HuH-7 (cell line): ENCODE measurements at regions not wholly inside any gene's neighbourhood (a gene's known extent, or its start where the extent isn't known, plus 50 kb on each side); places are given as distances from the start of the nearest gene placed in this dataset.

Experiments
- DNase-seq: peaks from one replicate; pipeline ENCODE4 v3.0.0; 2011; ENCODE audit warnings: low spot score

DNA sequence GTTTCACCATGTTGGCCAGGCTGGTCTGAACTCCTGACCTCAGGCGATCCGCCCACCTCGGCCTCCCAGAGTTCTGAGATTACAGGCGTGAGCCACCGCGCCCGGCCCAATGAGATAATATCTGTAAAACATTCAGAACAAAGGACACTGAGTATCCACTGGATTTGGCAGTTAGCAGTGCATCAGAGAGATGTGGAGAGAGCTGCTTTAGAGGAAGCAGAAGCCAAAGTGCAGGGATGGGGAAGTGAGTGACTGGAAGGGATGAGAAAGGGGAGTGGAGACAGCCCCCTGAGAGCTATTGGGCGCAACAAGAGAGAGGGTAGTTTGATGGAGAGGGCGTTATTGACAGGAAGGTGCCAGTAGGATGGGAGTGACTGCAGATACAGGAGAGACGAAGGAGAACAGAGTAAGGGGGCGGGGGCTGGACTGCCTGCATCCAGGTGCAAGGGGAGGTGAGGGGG, 157.5 kb upstream of the SHB start:
- DNase-seq = no peak

DNA sequence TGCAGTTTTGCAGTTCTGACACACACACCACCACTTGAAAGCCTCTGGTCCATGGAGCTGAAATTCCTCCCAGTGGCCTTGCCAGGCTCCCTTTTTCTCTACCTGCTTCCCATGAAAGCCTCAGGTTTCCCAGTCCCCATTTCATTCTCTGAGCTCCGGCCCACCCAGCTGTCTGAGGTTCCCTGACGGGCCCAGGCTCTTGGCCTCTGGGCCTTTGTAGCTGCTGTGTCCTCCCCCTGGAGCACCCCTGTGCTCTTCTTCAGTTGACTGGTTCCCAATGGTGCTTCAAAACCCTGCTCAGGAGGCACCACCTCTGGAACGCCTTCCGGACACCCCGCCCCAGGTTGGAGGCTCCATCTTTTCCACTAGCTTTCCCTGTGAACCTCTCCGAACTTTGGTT, 155.9 kb upstream of the SHB start:
- no peak for DNase-seq

DNA sequence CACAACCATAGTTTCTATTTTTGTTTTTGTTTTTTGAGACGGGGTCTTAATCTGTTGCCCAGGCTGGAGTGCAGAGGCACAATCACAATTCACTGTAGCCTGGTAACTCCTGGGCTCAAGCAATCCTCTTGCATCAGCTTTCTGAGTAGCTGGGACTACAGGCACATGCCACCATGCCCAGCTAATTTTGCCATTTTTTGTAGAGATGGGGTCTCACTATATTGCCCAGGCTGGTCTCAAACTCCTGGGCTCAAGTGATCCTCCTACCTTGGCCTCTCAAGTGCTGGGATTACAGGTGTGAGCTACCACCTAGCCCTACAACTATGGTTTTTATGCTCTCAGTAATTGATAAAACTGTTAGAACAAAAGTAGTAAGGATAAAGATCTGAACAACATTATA, 147.5 kb upstream of the SHB start:
- DNase-seq = no peak

DNA sequence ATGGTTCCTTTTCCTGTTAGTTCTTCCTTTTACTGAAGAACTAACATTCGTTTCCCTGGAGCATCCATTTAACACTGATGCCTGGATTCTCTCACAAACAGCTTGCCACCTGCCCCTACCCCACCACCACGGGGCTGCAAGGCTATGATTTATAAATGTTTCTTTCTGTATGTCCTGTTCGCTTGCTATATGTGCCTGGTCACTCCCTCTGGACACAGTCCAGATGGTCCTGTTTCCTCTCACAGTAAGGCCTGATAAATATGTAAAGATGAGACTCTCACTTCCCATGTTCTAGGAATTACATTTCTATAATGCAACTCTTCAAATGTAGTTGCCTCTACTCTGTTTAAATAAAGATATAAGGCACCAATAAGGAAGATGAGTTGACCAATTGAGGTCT, 146.4 kb upstream of the SHB start:
- no peak for DNase-seq

DNA sequence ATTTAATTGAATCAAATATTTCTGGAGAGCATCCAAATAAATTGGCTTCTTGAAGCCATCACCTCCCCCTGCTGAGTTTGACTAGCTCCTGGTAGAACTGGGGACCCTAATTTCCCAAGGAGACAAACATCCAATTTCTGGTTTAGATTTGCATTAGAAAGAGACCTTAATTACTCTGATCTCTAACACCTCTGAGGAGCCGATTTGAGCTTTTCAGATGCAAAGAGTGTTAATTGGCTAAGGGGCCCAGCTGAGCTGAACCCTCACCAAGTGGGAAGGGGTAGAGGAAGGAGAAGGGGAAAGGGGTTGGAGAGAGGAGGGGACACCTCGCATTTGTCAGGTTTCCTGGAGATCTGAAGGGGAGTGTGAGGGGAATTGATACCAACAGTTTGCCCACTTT, 145.4 kb upstream of the SHB start:
- DNase-seq = no peak

DNA sequence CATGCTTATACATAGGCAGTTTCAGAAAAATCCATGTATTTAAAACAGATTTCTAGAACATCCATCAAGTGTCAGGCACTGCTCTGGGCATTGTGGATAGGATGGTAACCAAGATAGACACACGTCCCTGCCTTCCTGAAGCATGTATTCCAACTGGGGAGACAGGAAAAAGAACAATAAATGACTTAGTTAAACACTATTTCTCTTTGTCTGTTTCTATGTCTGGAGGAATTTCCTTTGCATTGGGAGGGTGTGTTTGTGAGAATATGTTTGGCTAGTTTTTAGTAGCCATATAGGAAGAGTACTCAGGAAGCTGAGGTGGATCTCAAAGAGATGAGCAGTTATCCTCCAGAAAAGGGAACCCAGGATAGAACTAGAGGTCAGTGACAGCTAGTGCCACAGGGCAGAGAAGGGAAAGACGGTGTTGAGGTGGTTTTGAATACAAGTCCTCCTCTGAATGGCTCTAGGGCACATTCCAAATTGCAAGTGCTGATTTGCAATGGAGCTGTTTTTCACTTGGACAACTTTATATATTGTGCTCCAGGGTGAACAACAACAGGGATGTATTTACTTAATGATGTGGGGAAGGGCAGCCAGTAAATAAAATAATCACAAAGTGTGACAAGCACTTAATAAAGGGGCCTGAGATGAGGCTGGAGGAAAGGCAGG, 144.7 kb upstream of the SHB start:
- no peak for DNase-seq

DNA sequence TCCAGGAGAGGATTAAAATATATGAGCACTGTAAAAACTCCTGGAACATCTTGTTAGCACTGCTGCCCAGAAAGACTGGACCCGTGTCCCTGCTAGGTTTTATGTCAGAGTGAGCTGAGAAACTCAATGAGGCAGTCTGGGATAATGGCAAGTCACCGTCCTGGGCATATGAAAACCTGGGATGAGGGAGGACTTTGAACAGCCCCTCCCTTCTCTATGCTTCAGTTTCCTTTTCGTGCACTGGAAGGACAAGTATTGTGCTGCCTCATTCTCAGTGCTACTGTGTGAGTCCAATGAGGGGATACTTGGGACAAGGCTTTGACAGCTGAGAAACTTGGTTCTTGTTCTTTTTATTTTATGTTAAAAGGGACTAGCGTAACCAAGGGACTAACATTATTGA, 143.0 kb upstream of the SHB start:
- DNase-seq = no peak

DNA sequence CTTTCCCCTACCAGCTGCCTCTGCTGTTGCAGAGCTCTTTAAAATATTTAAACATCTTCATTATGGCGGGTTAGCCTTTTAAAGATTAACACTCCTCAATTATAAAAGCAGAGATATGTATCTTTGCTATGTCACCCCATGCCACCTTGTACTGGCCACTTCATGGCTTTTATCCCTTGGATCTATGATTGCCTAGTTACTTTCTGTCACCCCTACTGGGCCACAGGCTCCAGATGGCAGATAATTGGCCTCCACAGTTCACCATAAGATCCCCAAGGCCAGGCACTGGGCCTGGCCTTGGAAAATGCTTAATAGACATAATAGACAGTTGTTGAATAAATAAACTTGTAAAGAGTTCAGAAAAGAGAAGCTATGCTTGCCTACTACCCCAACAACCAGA, 142.0 kb upstream of the SHB start:
- no peak for DNase-seq

DNA sequence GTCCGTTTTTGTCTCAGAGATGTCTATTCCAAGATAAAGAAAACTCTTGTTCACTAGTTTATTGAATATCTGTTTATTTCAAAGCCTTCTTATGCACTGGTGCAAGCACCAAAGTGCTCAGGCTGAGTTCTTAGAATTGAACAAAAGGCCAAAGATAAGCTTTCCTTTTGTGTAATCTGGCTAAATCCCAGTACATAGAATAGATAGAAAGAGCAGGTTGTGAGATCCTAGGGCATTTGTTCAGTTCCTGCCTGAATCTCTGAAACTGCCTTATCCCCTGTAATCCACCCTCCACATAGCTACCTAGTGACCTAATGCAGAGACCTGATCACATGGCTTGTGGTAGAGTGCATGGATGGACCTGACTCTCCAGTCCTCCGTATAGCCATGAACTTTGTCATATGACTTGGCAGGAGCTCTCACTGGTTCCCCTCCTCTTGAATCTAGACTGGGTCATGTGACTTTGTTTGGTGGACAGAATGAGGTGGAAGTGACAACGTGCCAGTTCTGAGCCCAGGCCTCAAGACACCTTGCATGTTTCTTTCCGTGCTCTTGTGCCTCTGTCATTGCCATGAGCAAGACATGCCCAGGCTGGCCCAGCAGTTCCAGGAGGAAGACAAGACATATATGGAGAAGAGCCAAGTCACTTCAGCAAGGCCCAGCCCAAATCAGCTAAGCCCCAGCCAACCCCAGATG, 139.3 kb upstream of the SHB start:
- no peak for DNase-seq

DNA sequence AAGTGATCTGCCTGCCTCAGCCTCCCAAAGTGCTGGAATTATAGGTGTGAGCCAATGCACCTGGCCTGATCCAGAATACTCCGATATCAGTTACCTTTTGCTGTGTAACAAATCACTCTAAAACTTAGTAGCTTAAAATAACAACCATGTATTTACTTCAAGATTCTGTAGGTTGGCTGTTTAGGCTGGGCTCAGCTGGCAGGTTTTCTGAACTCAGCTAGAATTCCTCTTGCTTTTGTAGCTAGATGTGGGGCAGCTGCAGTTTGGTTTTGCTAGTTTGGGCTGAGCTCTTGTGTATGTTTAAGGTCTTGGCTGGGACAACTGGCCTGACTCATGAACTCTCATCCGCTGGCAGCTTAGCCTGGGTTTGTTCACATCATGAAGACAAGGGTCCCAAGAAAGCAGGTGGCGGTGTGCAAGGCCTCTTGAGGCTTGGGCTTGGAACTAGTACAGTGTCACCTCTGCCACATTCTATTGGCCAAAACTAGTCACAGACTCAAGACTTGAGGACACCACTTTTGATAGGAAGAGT, 138.3 kb upstream of the SHB start:
- no peak for DNase-seq

DNA sequence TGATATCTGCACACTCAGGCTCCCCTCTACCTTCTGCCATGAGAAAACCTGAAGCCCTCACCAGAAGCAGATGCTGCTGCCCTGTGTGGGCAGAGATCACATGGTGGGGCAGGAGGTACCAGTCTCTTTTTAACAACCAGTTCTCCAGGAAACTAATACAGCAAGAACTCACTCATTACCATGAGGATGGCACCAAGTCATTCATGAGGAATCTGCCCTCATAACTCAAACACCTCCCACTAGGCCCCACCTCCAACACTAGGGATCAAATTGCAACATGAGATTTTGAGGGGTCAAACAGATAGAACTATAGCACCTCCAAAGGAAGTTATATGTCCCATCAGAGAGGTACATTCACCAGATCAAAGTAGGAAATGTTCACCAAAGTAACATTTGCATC, 136.3 kb upstream of the SHB start:
- no peak for DNase-seq

DNA sequence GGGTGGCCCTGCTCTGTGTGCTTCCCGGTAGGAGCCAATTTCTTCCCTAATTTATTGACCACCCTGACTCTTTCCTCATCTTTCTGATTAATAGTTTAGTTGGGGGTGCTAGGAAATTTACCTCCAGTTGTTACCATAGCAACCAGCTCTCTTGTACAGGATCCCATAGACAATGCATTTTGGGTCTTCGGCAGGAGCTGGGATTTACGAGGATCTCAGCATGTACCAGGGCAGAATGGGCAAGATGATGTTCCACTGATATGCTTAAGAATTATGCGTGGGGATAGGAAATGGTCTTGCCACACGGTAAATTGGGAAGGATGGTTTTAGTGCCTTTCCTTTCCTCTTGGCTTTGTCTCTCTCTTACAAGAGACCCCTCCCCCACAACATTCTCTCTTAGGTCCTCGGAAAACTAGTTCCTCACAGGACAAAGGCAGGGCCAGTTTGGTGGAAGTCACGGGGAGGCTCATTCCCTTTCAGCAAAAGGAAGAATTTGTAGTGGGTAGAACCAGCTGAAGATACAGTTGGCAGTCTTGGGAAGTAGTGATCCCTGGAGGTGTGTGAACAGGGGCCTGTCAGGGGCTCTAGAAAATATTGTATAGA, 133.4 kb upstream of the SHB start:
- DNase-seq = no peak

DNA sequence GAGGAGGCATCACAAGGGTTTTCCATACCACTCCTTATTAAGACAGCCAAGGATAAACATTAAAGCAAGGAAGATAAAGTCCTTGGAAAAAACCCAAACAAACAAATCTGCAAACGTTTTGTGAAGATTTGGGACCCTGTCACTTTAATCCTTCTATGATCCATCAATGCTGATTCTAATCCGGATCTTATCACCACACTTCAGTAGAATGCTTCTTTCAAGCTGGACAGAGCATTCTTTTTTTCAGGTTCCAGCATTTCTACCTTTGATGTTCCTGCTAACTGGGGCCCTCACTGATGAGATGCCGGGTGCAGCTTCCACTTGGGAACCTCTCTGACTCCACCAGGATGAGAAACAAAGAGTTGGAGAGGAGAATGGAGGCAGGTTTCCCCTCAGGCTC, 132.8 kb upstream of the SHB start:
- DNase-seq = no peak

DNA sequence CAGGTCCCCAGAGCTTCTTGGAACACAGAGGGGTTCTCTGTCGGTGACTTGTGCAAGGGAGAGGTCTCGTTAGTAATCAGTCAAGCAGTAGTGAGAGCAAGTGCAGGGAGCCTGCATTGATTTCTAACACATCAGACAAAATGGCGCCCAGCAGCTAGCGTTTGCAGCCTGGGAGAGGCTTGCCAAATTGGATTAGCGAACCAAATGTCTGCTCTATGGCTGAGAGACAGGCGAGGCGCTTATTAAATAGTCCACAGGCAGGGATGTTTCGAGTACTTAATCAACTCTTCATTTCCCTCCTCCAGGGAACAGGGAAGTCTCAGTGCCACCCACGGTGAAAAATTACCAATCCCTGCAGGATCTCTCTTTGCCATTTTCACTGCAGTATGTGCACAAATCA, 131.4 kb upstream of the SHB start:
- DNase-seq = no peak

DNA sequence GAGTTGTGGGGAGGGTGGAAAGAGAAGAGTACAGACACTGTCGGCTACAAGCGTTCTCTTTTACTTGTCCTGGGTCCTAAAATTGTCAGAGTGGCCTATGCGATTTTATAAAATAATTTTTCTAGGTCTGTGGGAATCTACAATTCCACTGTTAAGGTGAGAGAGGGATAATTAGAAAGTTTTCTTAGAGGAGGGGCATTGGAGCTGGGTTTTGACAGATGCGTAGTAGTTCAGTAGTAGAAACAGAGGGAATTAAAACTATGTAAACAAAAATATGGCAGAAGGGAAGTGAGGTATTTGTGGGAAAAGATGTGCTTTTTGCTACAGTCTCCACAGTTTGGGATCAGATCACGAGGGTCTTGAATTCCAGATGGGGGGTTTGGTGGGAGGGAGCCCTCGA, 129.1 kb upstream of the SHB start:
- no peak for DNase-seq

DNA sequence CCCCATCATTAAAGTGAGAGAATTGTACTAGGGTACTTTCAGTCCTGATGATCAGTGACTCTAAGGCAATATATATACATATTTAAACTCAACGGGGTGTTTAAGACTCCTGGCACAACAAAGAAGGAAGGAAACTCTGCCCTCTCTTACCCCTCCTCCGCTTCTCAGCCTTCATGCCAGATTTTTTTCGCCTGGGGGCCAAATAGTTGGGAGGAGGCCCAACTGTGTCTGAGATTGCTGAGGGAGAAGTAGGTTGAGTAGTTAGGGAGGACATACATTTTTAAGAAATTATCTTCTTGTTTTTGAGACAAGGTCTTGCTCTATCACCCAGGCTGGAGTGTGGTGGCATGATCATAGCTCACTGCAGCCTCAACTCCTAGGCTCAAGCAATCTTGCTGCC, 127.7 kb upstream of the SHB start:
- no peak for DNase-seq

DNA sequence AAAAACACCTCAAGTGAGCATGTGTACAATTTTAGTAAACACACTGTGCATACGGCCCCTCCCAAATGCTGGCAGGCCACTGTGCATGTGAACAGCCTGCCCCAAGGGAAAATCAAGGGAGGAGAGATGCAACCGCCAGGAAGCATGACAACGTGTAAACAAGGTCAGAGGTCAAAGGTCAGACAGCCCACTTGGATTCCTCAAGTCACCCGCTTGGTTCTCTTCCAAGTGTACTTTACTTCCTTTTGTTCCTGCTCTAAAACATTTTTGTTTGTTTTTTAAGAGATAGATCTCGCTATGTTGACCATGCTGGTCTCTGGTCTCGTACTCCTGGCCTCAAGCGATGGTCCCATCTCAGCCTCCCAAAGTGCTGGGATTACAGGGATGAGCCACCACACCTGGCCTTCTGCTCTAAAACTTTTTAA, 126.7 kb upstream of the SHB start:
- DNase-seq = no peak

DNA sequence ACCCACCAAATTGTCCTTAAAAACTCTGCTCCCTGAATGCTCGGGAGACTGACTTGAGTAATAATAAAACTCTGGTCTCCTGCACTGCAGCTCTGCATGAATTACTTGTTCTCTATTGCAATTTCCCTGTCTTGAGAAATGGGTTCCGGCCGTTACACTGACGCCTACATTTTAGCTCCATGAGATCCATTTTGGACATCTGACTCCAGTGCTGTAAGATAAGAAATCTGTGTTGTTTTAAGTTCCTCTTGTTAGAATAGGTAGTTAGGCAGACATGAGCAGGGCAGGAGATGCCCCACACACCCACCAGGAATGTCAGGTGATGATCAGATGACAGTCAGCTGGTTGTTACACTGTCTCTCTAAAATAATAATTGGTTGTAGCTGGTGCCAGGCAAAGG, 125.8 kb upstream of the SHB start:
- no peak for DNase-seq

DNA sequence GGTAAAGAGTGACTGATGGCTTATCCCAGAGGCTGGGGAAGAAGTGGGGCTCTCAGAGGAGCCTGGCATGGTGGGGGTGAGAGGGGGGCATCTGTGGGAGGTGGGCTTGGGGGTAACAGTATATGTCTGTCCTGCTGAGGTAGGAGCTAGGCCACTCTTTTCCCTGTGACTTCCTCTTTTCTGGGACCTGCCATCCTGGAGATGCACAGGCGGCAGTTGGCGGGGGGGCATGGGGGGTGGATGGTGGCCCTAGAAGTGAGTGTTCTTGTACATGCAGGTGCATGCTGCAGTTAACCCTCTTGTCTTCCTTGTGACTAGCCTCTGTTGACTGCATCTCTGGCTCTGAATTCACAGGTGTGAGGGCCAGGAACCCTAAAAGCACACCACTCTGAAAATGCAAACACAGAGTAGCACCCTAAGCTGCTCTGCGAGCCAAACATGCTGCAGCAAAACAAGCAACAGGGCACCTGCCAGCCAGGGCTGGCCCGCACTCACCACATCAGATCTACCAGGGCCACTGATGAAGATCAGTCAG, 123.8 kb upstream of the SHB start:
- DNase-seq = no peak

DNA sequence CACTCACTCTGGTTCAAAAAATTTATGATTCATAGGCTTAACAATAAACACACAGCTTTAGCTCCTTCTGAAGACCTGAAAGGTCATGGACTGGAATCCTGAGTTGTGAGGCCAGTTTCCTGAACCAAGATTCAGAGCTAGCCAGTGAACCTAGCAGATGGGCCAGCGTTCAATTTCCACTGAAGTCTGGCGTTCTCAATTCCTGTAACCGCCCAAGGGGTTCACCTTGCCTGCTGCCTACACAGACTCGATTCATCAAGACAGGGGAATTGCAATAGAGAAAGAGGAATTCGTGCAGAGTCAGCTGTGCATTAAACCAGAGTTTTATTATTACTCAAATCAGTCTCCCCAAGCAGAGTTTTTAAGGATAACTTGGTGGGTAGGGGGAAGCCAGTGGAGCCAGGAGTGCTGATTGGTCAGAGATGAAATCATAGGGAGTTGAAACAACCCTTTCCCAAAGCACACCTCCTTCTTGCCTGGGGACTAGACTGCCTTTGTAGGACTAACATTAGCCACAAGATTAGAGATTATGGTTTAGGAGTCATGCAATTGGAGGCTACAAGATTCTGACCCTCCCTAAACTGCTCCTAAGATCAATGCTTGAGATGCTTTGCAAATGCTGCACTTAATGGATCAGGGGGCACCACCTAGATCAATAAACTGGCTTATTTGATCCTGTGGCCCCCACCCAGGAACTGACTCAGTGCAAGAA, 117.5 kb upstream of the SHB start:
- no peak for DNase-seq

DNA sequence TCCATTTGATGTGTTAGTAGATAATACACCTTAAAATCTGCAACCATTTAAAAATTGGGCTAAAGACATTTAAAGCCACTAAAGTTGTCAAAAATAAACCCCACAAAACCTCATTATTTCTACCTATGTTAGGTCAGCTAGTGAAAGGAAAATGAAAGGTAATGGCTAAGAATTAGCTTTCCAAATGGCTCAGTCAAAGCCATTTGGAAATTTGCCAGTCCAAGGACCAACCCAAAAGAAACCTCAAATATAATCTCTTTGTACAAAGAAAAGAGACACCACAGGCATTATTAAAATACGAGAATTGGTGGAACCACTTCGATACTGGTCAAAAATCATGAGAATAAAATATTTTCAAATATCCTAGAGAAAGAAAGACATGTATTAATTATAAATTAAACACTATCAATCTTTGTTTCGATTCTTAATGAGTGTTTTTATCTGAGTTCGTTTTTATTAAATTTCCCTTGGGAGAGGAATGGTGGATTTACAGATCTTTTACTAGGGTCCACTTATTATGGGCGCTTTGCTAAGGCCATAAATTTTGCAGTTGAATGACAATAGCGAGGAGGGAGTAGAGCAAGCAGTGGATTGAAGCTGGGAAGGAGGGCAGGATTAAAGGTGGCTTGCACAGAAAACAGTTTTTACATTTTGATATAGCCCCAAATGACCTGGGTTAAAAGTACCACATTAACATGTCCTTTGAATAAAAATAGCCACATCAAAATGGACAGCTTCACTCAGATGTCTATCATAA, 116.8 kb upstream of the SHB start:
- DNase-seq = no peak
